ENCODE measurements at regions not wholly inside any gene's neighbourhood (a gene's known extent, or its start where the extent isn't known, plus 50 kb on each side); places are given as distances from the start of the nearest gene placed in this dataset.

DNA sequence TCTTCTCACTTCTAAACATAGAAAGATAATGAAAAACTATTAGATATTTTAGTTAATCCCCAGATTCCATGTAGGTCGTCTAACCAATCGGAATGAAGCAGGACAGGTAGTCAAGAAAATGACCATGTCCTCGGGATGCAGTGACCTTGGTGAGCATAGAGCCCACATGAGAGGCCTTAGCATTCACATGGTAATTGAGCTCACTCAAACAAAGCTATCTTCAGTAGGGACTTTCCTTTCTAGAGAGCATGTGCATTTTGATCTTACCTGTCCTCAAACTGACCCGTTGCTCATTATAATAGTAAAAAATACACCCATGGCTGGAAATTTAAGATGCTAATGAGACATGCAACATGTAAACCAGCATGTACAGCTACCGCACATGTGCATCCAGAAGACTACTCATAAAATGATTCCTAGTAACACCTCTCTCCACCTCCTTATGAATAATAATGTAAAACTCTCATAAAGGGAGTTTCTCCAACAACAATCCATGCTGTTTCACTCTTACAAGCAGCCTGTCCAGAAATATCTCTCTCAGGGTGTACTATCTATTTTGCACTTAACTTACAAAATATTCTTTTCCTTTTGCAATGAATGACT lies 274.0 kb upstream of the CDH9 start:
- no peak overlapping the region for H3K27ac Mint-ChIP-seq (ENCODE audit: unreplicated experiment)
- peaks cover 6% of the 10 kb centered on the region for H3K9me3 Mint-ChIP-seq (ENCODE audit: low read depth, unreplicated experiment)
- TF ChIP-seq, protein P1, sequence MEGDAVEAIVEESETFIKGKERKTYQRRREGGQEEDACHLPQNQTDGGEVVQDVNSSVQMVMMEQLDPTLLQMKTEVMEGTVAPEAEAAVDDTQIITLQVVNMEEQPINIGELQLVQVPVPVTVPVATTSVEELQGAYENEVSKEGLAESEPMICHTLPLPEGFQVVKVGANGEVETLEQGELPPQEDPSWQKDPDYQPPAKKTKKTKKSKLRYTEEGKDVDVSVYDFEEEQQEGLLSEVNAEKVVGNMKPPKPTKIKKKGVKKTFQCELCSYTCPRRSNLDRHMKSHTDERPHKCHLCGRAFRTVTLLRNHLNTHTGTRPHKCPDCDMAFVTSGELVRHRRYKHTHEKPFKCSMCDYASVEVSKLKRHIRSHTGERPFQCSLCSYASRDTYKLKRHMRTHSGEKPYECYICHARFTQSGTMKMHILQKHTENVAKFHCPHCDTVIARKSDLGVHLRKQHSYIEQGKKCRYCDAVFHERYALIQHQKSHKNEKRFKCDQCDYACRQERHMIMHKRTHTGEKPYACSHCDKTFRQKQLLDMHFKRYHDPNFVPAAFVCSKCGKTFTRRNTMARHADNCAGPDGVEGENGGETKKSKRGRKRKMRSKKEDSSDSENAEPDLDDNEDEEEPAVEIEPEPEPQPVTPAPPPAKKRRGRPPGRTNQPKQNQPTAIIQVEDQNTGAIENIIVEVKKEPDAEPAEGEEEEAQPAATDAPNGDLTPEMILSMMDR (IDR thresholded peaks at IDR 0.05; ENCODE audit: unreplicated experiment): no peak
- CTCF ChIA-PET: no interaction called here
- BruUV-seq (replicated peaks): no TSS peak
- H3K4me1 Mint-ChIP-seq (ENCODE audit: low read depth, unreplicated experiment): no peaks in the 10 kb centered on the region
- H3K4me3 Mint-ChIP-seq (ENCODE audit: low read depth, unreplicated experiment): no peak overlapping the region
- no peaks in the 10 kb centered on the region for H3K27me3 Mint-ChIP-seq (ENCODE audit: unreplicated experiment)
- intact Hi-C loops (cut with micrococcal nuclease; ENCODE audit: unreplicated experiment): no loop called here
- DNase-seq: no peak
- H3K36me3 Mint-ChIP-seq (ENCODE audit: insufficient read depth, unreplicated experiment): no peaks in the 10 kb centered on the region

DNA sequence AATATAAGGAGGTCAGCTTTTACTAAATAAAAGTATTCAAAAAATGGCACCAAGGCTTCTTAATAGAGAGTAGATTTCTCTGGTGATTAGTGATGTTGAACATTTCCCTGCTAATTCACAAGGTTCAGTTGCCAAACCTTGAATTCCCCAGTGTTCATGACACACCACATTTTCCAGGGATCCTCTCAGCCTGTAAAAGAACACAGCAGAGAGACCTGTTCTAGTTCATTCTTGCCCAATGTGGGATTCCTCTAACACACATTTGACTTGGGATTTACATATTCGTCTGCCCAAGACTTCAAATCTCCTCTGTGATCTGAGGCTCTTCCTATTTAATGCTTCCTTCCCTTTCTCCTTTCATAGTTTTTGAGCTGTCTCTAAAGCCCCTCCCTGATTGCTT lies 273.2 kb upstream of the CDH9 start:
- DNase-seq: no peak
- BruUV-seq (replicated peaks): no TSS peak
- intact Hi-C loops (cut with micrococcal nuclease; ENCODE audit: unreplicated experiment): no loop called here
- Mint-ChIP-seq H3K4me1 (ENCODE audit: low read depth, unreplicated experiment) (no peaks in the 10 kb centered on the region), H3K9me3 (ENCODE audit: low read depth, unreplicated experiment) (peaks cover 8% of the 10 kb centered on the region), H3K27ac (ENCODE audit: unreplicated experiment) (no peak overlapping the region), H3K36me3 (ENCODE audit: insufficient read depth, unreplicated experiment) (no peaks in the 10 kb centered on the region), H3K4me3 (ENCODE audit: low read depth, unreplicated experiment) (no peak overlapping the region), H3K27me3 (ENCODE audit: unreplicated experiment) (no peaks in the 10 kb centered on the region)
- CTCF ChIA-PET: no interaction called here
- TF ChIP-seq, protein P1 (IDR thresholded peaks at IDR 0.05; ENCODE audit: unreplicated experiment): no peak

DNA sequence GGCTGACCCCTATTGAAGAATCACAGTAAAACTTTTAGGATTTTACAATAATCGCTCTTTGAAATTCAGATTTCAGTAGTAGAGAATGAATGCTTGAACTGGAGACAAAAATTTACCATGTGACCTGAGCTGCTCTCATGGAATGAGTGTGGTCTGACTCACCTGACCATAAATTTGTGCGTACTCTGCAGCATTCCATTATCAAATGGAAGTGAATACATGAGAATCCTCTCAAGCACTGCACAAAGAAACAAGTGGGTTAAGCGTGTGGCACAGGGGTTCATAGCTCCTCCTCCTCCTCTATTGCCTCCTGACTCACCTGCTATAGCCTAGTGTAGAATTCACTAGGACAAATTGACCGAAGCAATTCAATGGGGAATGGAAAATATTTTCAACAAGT lies 269.8 kb upstream of the CDH9 start:
- Mint-ChIP-seq H3K4me3 (ENCODE audit: low read depth, unreplicated experiment) (no peak overlapping the region), H3K9me3 (ENCODE audit: low read depth, unreplicated experiment) (peaks cover 8% of the 10 kb centered on the region)
- BruUV-seq (replicated peaks): no TSS peak

DNA sequence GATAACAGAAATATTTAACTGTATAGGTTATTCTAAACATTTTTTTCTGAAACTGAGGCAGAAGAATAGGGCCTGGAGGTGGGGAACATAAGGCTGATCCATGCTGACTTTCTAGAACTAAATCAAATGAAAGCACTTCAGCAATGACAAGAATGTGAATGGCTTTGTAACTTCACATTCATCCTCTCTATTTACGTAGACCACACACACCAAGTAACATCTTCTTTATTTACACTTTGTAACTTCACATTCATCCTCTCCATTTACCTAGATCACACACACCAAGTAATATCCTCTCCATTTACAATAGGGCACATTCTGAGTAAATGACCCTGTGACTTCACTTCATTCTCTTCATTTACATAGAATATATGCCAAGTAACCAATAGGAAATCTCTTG lies 251.8 kb upstream of the CDH9 start:
- BruUV-seq (replicated peaks): no TSS peak
- TF ChIP-seq, protein P1 (IDR thresholded peaks at IDR 0.05; ENCODE audit: unreplicated experiment): no peak
- CTCF ChIA-PET: no interaction called here
- H3K27me3 Mint-ChIP-seq (ENCODE audit: unreplicated experiment): no peaks in the 10 kb centered on the region
- H3K4me3 Mint-ChIP-seq (ENCODE audit: low read depth, unreplicated experiment): no peak overlapping the region
- intact Hi-C loops (cut with micrococcal nuclease; ENCODE audit: unreplicated experiment): no loop called here
- H3K36me3 Mint-ChIP-seq (ENCODE audit: insufficient read depth, unreplicated experiment): no peaks in the 10 kb centered on the region
- peaks cover 6% of the 10 kb centered on the region for H3K9me3 Mint-ChIP-seq (ENCODE audit: low read depth, unreplicated experiment)
- H3K4me1 Mint-ChIP-seq (ENCODE audit: low read depth, unreplicated experiment): no peaks in the 10 kb centered on the region
- H3K27ac Mint-ChIP-seq (ENCODE audit: unreplicated experiment): no peak overlapping the region
- no peak for DNase-seq

More for the DNA sequence above, 269.8 kb upstream of the CDH9 start:
- Mint-ChIP-seq H3K4me1 (ENCODE audit: low read depth, unreplicated experiment) (no peaks in the 10 kb centered on the region), H3K27ac (ENCODE audit: unreplicated experiment) (no peak overlapping the region), H3K27me3 (ENCODE audit: unreplicated experiment) (no peaks in the 10 kb centered on the region), H3K36me3 (ENCODE audit: insufficient read depth, unreplicated experiment) (no peaks in the 10 kb centered on the region)
- TF ChIP-seq, protein P1 (IDR thresholded peaks at IDR 0.05; ENCODE audit: unreplicated experiment): no peak
- intact Hi-C loops (cut with micrococcal nuclease; ENCODE audit: unreplicated experiment): no loop called here
- CTCF ChIA-PET: no interaction called here
- DNase-seq: no peak
